ENCODE measurements at regions not wholly inside any gene's neighbourhood (a gene's known extent, or its start where the extent isn't known, plus 50 kb on each side); places are given as distances from the start of the nearest gene placed in this dataset.

DNA sequence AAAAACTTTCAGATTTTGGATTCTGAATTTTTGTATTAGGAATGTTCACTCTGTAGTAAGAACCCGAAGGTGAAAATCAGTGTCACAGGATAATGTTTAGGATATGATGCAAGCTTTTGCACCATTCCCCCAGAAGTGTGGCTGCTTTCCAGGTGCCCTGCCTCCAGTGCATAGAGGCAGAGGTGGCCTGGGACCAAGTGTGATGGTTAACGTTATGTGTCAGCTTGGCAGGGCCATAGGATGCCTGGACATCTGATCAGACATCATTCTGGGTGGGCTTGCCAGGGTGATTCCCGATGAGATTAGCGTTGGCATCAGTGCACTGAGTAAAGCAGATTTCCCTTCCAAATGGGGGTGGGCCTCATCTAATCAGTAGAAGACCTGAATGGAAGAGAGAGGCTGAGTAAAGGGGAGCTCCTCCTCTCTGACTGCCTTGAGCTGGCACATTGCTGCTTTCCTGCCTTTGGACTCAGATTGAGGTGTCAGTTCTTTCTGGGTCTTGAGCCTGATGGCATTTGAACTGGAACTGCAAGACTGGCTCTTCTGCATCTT is 177.4 kb upstream of the HS6ST1 start:
- DNase-seq: no peak

DNA sequence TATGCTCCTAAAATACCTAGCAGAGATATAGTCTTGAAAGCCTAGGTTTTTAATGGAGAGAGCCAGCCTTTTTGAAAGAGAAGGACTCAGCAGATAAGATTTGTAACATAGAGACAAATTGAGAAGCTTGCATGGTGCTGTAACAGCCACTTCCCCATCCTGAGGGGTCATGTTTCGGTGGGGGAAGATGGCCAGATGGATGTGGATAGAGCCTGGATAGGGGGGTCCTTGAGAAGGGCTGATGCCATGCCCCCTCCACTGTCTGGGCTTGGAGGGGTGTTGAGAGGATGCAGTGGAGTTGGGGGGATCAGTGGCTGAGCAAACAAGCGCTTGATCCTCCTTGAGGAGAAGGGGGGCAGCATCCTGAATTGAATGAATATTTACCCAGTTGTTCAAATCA is 178.0 kb upstream of the HS6ST1 start:
- DNase-seq: no peak

DNA sequence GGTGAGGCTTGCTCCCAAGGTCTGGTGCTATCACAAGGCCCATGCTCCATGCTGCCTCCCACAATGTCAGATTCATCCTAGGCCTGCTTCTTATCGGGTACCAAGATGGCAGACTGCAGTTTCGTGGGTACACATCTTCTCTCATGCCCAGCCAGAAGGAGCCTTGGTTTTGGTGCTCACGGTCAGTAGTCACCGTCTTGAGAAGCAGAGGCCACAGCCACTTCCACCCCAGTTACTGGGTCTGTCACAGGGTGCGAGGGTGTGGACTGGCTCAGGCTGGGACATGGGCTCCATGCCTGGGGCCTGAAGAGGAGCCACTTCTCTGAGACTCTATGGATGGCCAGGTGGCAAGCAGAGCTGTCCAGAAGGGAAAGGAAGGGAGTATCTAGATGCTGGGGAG is 178.8 kb upstream of the HS6ST1 start:
- no peak for DNase-seq

DNA sequence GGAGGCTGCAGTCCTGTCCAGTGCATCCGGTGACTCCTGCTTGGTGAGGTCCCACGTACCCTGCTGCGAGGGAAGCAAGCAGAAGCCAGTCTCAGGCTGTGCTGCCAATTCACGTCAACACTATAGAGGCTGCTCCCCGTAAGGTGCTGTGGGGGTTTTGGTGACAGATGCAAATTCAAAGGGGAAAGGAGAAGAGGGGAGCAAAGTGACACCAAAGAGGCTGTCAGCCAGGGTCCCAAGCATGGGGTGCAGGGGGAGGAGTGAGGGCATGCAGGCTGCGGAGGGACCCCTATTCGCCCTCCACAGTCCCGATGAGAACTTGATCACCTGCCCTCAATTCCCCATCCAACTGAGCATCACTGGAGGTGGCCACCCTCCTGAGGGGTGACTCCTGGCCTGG is 179.4 kb upstream of the HS6ST1 start:
- DNase-seq: no peak

DNA sequence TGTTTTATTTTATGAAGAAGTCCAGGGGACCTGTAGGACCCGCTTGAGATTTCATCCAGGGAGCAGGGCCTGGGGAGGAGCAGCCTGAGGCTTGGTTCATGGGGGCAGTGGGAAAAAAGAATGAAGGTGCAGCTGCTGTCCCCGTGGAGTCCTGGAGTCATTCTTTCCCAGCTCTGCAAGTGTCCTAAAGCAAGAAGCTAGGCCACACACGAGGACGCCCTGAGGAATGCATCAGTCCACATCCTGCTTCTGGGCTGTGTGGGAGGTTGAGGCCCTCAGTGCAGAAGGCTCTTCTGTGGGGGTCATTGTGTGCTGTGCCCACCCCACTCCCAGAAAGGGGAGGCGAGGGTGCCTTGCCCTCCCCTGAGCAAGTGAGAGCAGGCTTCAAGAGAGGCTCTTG is 179.9 kb upstream of the HS6ST1 start:
- no peak for DNase-seq

DNA sequence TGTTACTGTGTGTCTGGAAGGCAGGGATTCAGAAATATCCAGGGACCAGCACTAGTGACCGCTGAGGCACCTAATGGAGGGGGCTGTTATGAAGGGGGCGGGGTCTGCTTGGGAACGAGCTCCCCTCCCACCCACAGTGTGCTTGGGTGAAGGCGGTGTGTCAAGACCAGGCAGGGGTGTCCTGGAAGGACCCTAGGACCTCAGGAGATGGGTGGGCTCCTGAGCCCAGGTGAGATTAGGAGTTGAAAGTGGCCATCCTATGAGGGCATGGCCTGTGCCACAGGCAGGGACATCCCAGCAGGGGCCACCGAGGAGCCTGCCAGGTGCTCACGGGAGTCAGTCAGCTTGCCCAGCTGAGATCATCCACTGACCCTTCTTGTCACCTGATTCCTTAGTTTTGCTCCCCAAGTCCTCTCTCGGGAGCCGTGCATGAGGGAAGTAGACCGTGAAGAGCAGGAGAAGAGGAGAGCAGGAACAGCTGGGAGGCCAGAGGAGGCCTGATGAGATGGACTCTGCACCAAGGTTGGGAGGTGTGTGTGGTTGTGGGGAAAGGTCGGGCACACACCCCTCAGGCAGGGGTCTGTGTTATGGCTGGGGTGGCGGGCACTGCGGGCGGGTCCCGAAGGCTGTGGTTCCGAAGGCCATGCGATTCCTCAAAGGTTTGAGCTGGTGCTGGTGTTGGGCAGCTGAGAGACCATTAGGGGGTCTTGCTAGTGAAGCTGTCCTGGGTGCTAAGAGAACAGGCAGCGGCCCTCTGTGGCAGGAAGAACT is 180.9 kb upstream of the HS6ST1 start:
- no peak for DNase-seq

DNA sequence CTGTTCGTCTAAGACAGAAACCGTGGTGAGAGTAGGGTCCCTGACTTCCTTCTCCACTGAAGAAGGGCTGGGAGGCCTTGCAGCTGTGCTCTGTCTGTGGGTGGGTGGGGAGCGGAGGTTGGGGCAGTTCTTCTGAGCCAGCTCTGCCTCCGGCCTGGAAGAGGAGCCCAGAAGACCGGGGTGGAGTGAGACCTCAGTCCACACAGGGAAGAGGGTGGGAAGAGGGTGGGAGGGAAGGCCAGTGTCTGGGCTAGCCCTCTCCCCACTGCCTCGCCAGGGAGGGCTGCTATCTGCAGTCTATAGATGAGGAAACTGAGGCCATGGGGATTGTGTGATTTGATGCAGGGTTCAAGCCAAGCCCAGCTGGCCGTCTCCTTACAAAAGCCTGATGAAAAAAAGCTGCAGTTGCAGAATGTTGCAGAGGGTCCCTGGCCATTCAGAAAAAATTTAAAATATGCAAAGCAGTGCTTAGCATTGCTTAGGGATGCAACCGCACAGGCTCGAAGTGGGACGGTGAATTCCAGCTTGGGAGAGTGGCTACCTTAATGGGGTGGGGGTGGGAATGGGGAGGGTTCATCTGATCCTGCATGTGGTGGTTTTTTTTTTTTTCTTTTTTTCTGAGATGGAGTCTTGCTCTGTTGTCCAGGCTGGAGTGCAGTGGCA is 181.6 kb upstream of the HS6ST1 start:
- DNase-seq: no peak

DNA sequence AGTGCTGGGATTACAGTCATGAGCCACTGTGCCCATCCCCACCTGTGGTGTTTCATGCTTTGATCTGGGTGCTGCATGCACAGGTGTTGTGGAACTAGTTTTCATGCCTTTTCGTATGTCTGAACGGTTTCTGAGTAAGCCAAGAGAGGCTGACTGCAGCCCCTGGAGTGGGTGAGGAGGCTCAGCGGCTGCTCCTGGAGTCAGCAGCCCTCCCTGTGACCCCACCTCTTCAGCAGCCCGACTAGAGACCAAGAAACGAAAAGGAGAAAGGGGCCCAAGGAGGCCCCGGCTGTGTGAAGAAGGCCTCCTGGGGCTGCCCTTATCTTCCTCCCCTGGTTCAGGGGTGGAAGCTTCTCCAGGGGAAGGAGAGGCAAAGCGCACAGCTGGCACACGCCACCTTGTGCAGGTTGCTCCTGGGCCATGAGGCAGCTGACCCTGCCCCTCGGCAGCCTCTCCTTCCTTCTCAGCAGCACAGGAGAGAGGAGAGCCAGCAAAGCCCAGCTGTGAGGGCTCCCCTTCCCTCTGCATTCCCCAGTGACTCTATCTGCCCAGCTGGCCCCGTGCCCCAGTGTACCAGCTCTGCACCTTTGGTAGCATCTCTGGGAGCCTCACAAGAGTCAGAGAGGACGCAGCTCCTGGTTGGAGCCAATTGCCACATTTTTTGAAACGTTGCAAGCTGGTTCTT is 182.5 kb upstream of the HS6ST1 start:
- DNase-seq: no peak

DNA sequence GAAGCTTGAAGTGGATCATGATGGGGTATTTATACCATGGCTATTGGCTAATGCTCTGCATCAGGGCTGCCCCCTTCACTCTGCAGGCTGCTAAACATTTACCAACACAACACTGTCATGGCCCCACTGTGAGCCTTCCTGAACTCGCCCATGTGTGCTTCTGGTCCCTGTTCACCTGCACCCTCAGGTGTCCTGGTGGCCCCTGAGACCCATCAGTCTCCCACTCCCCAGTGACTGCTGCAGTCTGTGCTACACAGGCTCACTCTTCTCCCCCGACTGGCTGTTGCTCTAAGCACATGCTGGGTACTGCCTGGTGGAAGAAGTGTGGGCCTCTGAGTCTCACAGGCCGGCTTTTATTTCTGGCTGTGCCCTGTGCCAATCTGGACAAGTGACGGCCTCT is 183.0 kb upstream of the HS6ST1 start:
- no peak for DNase-seq

DNA sequence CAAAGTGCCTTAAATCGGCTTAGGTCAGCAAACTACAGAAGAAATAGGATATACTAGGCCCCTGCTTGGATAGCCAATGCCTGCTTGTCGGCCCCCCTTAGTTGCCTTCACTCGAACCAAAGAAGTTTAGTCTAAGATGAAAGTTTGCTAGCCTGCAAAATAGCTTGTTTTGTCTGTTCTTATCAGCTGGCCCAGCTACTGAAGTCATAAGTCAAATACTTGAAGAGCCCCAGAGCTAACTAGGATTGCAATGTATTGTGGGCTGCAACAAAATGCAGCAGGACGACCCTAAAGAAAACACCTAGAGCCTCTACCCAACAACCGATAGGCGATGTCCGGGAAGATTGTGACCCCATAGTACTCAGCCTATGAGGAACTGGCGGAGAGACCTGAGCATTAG is 183.5 kb upstream of the HS6ST1 start:
- DNase-seq: no peak

DNA sequence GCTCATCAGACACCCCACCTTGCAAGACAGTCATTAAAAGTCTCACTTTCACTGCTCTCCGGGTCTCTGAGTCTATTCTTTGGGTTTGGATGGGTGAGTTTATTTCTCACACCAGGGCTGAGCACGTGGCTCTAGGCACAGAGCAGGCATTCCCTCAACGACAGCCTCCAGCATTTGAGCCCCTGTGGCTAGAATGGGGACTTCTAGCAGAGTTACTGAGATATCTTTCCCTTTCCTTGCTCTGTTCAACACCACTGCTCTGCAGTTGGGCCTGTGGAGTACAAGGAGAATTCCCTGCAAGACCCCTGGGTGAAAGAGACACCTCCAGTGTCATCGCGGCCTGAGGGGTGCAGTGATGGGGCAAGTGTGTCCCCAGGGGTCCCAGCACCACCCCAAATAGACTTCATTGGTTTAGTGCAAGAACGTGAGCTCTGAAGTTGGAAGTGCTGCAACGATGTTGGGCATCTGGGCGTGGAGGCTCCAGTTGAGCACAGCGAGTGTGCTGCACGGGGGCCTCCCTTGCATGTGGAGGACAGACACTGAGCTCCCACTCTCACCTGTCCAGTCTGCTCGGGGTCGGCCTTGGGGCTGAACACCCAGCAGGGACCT is 184.1 kb upstream of the HS6ST1 start:
- no peak for DNase-seq

DNA sequence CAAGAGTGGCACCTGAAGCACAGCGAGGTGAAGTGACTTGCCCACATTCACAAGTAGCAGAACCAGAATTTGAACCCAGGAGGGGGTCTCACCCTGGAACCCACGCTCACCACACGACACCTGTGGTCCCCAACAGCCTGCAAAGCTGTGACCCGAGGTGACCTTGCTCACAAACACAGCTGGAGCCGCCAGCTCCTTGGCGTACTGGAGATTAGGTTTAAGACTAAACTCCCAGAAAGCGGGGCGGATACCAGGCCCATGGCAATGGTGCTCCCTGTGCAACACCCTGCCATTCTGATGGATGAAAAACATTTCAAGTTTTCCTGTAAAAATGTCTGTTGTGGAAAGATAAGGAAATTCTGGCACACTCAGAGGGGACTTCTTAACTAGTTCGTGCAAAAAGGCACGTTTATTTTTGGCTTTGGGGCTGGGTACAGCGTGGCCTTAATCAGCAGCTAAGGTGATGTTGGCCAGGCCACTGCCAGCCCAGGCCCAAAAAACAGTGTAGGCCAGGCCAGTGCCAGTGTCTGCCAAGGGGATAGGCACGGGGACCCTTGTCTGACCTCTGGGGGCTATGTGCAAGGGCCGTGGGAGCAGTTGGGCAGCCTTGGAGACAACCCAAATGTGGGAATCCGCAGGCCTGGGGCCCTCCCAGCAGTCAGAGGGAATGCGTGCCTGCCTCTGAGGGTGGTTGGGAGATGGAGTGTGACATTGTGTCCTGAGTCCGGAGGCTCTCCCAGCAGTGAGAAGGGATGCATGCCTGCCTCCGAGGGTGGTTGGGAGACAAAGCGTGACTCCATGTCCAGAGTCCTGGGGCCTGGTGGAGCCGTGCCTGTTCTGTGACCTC is 185.0 kb upstream of the HS6ST1 start:
- no peak for DNase-seq

DNA sequence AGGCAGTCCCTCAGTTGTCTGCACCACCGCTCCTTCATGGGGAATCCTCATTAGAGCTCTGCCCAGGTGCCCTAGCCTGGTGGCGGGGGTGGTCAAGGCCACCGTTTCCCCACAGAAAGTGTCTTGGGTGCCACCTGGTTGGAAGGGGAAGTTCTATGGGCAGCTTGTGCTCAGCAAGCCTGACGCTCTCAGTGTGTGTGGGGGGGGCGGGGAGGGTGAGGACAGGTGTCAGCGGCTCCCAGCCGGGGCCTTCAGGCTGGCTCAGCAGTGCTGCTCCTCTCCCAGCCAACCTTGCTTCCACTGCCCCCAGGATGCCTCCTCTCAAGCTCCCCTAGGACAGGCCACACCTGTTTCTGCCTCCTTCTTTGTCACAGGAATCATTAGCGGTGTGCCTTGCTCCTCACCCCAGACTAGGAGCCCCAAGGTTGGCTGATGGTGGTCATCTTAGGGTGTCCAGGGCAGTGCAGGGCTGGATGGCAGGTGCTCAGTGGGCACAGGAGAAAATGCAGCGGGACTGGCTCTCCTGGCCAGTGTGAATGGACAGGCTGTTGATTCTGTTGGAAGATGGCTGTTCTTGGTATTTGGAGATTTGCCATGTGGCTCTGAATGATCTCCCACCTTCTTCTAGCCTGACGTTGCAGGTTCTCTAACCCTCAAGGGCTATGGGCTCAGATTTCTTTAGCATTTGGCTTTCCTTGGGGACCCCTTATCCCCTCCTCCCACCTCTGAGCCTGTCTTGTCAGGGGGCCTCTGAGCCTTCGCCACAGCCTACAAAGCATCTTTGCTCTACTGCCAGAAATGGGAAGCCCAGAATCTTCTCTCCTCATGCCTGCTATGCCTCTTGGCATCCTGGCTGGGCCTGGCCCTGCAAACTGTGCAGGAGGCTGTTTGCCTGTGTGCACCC is 185.8 kb upstream of the HS6ST1 start:
- DNase-seq: no peak

DNA sequence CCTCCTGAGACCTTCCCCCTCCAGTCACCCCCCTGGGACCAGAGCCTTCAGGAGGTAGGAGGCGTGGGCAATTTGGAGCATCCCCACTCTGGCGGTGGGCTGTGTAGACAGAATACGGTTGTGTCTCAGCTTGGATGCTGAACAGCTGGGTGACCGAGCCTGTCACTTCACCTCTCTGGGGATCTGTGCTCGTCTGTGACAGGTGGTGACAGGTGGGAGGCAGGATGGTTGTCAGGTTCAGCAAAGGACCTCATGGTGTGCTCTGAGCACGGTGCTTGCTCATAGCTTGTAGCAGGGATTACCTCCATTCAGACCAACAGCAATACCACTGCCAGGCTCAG is 186.5 kb upstream of the HS6ST1 start:
- no peak for DNase-seq

DNA sequence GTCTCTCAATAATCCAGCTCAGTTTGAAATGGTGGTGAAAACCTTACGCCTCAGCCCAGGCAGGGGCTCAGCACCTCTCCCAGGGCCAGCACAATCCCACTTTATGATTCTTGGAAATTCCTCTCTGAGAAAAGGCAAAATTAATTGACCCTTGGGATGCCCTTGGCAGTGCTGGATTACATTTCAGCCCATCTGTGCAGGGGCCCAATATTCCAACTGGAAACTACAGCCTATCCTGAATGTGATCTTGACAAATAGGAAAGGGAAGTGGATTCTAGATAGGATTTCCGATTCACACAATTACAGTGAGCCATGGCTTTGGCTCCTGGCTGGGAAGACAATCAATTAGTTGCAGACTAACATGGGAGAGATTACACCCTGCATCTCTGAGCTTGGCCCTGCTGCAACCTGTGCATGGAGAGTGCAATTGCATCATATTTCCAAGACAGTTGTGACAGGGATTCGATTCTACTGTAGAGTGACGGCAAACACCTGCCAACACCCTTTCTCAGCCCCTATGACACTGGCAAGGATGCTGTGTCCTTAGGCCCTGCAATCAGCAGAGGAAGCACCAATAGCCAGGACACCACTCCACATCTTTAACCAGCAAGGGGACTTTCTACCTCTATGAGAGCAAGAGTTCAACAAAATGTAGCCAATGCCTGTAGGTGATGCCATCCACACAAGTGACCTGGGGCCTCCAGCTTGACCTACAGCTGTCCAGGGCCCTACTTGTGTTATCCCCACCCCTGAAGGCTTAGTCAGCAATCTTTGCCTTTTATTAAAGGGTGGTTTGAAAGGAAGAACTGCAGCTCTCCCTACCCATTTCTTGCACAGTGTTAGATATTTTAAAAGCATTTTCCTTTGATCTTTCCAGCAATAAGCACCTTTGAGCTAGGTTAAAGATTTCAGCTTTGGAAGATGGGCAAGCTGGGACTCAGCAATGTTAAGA is 187.2 kb upstream of the HS6ST1 start:
- DNase-seq: no peak

DNA sequence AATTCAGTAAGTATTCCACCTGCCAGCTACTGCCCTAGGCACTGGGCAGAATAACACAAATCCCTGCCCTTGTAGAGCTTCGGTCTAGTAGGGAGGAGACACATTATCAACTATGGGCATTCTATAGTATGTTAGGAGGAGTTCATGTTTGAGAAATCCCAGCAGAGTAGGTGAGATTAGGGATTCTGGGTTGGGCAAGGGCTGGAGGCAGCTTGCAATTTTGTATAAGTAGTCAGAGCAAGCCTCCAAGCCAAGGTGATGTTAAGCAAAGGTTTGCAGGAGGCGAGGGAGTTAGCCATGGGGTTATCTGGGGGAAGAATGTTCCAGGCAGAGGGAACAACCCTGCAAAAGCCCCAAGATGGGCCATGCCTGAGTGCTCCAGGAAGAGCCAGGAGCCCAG is 187.9 kb upstream of the HS6ST1 start:
- DNase-seq: no peak

DNA sequence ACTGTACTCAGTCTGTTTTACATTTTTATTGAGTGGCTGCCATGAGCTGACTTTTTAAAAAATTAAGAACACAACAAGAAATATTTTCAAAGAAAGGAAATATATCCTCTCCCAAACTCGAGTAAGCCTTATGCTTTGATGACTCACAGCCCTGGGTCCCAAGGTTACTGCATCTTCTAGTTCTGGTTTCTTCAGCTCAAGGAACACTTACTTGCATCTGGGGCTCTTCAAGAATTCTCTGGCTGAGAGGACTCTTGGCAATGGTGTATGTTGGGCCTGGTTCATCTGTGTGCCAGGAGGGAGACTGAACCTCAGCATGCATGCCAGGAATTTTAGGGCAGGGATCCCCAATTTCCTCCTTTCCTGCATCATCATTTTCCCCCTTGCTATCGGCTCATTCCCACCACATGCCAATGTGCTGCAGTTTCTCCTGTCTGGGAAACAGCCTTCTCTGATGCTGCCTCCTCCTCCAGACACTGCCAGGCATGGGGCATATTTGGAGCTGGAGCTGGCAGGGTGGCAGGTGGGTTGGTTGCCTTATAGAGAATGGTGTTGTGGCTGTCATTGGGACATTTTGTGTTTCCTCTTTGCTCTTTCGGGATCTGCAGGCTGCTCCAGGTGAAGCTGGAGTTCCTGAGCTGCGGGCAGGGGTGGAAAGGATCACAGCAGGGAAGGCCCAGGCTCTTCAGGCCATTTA is 192.2 kb upstream of the HS6ST1 start:
- DNase-seq: no peak

DNA sequence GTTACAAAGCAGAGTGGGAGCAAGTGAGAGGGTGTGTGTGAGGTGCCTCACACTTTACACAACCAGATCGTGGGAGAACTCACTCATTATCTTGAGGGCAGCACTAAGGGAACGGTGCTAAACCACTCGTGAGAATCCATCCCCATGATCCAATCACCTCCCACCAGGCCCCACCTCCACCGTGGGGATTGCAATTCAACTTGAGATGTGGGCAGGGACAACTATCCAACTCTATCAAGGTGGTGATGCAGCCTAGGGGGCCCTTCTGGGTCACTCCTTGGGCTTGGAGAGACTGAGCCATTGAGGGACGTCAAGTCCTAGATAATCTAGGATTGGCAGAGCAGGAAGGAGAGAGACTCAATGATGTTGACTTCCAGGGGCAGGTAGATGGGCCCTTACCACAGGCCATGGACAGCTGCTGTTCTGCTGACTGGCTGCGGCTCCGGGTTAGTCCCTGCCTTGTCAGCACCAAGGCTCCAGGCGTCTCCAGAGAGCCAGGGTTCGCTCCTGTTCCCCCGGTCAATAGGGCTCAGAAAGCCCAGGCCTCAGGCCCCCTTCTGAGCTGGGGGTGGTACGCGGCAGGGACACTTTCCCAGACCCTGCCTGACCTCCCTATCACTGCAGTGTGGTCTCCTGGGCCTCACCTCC is 193.2 kb upstream of the HS6ST1 start:
- DNase-seq: no peak

All from stimulated activated CD4-positive, alpha-beta T cell treated with anti-CD3 and anti-CD28 coated beads, Interleukin-2, amount 100 ng/mL, for 24 hours (primary cell).